Epithelial cell of esophagus (primary cell): ENCODE measurements at regions not wholly inside any gene's neighbourhood (a gene's known extent, or its start where the extent isn't known, plus 50 kb on each side); places are given as distances from the start of the nearest gene placed in this dataset.

Experiments
- DNase-seq: peaks from one replicate; pipeline ENCODE4 v3.0.0; 2010; ENCODE audit warnings: low read depth
- H3K4me3 ChIP-seq: 2 replicates; pipeline ENCODE4 v1.5.1; 2011; ENCODE audit warnings: mild to moderate bottlenecking, low read length, control low read depth
- TF ChIP-seq, protein P1 (sequence below): IDR thresholded peaks from 2 replicates; pipeline ENCODE4 v1.5.1; 2011; ENCODE audit warnings: low read depth, mild to moderate bottlenecking, low read length, control low read depth, inconsistent platforms; ENCODE audit not compliant: insufficient read depth; ENCODE audit errors: missing control alignments

DNA sequence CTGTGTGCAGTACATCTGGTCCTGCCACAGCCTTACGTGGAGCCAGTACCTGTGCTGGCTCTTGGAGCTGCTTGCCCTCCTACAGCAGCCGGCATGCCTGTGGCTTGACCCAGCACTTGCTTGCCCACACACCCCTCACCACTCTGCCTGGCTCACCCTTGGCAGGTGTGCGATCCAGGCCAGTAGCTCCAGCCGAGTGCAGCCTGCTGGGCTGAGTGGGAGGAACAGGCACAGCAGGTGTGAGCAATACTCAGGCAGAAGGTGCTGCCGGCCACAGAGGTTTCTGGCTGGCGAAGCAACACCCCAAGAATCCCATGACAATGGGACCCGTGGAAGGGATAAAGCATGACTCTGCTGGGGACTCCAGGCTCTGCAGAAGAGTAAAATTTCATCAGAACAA, 173.5 kb upstream of the ADCY1 start:
- no peak for DNase-seq
- no peak overlapping the region for H3K4me3 ChIP-seq
- TF ChIP-seq, protein P1, sequence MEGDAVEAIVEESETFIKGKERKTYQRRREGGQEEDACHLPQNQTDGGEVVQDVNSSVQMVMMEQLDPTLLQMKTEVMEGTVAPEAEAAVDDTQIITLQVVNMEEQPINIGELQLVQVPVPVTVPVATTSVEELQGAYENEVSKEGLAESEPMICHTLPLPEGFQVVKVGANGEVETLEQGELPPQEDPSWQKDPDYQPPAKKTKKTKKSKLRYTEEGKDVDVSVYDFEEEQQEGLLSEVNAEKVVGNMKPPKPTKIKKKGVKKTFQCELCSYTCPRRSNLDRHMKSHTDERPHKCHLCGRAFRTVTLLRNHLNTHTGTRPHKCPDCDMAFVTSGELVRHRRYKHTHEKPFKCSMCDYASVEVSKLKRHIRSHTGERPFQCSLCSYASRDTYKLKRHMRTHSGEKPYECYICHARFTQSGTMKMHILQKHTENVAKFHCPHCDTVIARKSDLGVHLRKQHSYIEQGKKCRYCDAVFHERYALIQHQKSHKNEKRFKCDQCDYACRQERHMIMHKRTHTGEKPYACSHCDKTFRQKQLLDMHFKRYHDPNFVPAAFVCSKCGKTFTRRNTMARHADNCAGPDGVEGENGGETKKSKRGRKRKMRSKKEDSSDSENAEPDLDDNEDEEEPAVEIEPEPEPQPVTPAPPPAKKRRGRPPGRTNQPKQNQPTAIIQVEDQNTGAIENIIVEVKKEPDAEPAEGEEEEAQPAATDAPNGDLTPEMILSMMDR: no peak

DNA sequence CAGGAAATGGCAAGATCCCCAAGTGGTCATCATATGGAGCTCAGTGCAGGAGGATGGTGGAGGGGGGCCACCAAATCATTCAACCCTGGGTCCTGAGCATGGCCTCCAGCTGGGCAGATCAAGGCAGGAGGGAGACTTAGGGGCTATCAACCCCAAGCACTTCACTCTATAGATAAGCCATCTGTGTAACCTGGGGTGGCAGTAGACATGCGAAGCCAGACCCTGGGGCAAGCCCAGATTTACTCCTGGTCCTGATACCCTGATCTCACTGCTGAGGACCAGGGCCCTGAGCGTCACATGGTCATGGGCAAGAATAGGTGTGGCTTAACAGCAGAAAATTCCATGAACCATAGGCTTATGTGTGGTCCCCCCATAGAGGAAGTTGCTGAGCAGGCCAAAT, 173.0 kb upstream of the ADCY1 start:
- TF ChIP-seq, protein P1: no peak
- H3K4me3 ChIP-seq: no peak overlapping the region
- DNase-seq: no peak

DNA sequence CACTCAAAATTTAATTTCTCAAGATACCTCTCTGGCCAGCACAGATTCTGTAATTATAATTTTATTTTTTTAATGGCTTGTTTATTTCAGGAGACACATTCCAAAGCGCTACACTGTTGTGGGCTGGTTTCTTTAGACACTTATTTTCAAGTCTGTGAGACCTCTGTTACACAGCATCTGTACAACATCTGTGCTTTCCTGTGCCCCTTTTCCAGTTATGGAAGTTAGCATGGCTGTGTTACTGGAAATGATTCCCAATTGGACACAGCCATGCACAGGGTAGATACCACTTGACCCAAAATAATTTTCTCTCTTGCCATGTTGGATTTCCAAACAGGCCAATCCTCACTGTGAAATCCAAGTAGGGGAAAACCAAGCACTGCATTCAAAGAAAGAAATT, 172.3 kb upstream of the ADCY1 start:
- H3K4me3 ChIP-seq: no peak overlapping the region
- TF ChIP-seq, protein P1: no peak
- no peak for DNase-seq

DNA sequence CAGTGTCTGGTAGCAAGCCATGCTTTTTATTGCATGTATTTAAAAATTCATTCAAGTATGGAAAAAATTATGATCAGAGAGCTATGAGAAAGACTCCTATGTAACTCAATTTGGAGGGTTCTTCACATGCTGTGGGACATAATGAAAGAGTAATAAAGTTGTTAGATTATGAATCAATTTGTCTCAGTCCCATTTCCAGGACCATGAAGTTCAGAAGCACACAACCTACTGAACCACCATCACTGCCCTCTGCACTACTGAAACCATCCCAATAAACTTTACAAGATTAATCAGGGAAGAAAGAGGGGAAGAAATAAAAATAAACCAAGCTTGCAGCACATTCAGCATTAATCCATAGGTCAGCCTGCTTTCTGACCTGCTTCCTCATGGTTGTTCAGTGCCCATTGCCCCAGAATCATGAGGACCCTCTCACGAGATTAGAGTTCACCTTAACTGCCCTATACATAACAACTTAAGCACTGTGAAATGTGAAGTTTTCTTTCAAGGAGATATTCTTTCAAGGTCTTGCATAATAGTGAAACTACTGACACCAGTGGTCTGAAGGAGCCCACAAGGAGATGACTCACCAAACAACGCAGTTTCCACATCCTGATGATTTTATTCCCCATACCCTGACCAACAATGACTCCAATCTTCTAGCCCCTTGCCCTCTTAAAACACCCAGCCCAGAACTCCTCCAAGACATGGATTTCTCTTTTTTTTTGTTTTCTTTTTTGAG, 171.5 kb upstream of the ADCY1 start:
- TF ChIP-seq, protein P1: no peak
- DNase-seq: peak; percentile 51

DNA sequence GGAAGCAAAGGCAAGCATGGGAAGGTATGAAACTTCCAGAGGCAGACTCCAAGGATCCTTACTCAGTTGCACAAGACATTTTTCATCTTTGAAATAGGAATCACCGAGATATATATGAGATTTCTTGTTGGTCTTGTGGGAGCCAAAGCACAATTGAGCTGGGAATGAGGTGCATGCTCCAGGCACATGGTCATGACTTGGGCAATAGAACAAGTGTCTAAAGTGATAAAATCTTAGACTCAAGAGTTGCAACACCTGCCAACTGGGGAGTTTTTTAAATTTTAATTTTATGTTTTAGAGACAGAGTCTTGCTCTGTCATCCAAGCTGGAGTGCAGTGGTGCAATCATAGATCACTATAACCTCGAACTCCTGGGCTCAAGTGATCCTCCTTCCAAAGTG, 169.5 kb upstream of the ADCY1 start:
- no peak overlapping the region for H3K4me3 ChIP-seq
- TF ChIP-seq, protein P1: no peak
- no peak for DNase-seq

More for the DNA sequence above, 171.5 kb upstream of the ADCY1 start:
- no peak overlapping the region for H3K4me3 ChIP-seq

DNA sequence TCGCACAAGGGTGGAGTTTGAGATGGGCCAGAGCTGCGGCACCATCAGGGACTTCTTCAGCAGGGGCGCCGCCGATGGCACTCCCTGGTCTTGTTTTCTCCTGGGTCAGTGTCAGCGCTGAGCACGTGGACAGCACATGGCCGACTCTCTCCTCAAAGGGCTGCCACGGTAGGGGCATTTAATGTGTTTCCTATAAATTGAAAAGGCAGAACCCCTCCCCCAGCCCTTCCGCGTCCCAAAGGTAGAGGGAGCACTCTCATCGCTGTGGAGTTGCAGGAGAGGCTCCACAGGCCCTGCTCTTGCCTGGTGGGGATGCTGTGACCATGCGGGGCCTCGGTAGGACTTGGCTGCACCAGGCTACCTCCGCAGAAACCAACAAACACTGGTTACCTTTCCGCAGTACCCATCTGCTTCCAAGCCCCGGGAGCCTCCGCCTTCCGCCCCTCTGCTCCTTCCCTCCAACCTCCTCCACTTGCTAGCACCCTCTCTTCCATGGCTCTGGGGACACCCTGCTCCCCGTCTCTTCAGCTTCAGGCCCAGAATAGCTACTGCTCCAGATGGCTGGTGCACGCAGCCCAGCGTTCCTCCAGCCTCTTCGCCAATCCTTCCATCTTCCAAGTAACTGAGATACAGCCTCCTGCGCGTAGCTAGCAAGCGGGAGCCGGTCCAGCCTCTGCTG, 166.3 kb upstream of the ADCY1 start:
- no peak overlapping the region for H3K4me3 ChIP-seq
- TF ChIP-seq, protein P1: no peak

DNA sequence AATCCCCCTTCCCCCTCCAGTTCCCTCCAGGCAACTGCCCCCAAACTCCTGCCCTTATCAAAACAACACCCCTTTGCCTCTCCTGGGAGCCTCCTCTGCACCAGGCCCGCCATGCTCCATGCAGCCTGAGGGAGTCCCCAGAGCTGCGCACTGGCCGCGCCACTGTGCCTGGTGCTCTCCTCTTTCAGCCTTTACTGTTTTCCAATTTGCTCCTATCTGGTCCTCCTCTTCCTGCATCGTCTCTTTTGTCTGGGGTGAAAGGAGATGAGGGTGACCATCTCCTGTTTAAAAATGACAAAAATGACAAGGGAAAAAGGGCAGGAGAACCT, 165.8 kb upstream of the ADCY1 start:
- TF ChIP-seq, protein P1: no peak
- no peak for DNase-seq
- H3K4me3 ChIP-seq: no peak overlapping the region

More for the DNA sequence above, 166.3 kb upstream of the ADCY1 start:
- no peak for DNase-seq
